Caki2 (cell line): ENCODE measurements at regions not wholly inside any gene's neighbourhood (a gene's known extent, or its start where the extent isn't known, plus 50 kb on each side); places are given as distances from the start of the nearest gene placed in this dataset.
A peak's percentile ranks its signal among the peaks of the same experiment; 100 is the strongest.
"Not testable (repeated sequence)": the region's sequence is repeated elsewhere in the genome, so short reads cannot be mapped to it uniquely, and the experiment has no call there.

Source experiments
- DNase-seq: peaks from one replicate; pipeline ENCODE4 v3.0.0-alpha.2; 2015; ENCODE audit warnings: low read depth
- in situ Hi-C: cut with HindIII; loops from 2 replicates; pipeline ENCODE4 v1.10.0; 2016; ENCODE audit warnings: low sequenced_read_pairs, low pct_unique_long_range_greater_than_20kb, mixed read lengths

- in situ Hi-C loops = no loop called here
- no peak for DNase-seq
Measured at GRCh38 chr10:36019749-36020148, 377.7 kb upstream of the FZD8 start.

GRCh38 chr10:36018996-36019395 lies 376.9 kb upstream of the FZD8 start:
- in situ Hi-C loops = no loop called here
- DNase-seq = no peak

GRCh38 chr10:36017137-36017536 lies 375.0 kb upstream of the FZD8 start:
- in situ Hi-C loops = no loop called here

GRCh38 chr10:36007369-36007768 lies 365.3 kb upstream of the FZD8 start:
- in situ Hi-C loops = no loop called here
- no peak for DNase-seq

More at GRCh38 chr10:36017137-36017536, 375.0 kb upstream of the FZD8 start:
- no peak for DNase-seq

GRCh38 chr10:36003688-36004087 lies 361.6 kb upstream of the FZD8 start:
- DNase-seq = no peak
- in situ Hi-C loops = no loop called here

GRCh38 chr10:36003031-36003600 lies 361.0 kb upstream of the FZD8 start:
- DNase-seq = no peak
- in situ Hi-C loops = no loop called here

- in situ Hi-C loops = no loop called here
- DNase-seq = no peak
Measured at GRCh38 chr10:36002445-36002844, 360.3 kb upstream of the FZD8 start.

- DNase-seq, in situ Hi-C loops: not testable (repeated sequence)
Measured at GRCh38 chr10:36000754-36001153, 358.7 kb upstream of the FZD8 start.

- in situ Hi-C loops = no loop called here
- no peak for DNase-seq
Measured at GRCh38 chr10:35998026-35998425, 355.9 kb upstream of the FZD8 start.

GRCh38 chr10:35995485-35995884 lies 353.4 kb upstream of the FZD8 start:
- no peak for DNase-seq
- in situ Hi-C loops = no loop called here

- no peak for DNase-seq
- in situ Hi-C loops = no loop called here
Measured at GRCh38 chr10:35993591-35994515, 351.8 kb upstream of the FZD8 start.

- peak; percentile 35 for DNase-seq
- in situ Hi-C loops = no loop called here
Measured at GRCh38 chr10:35992107-35992506, 350.0 kb upstream of the FZD8 start.

GRCh38 chr10:35986756-35987502 lies 344.8 kb upstream of the FZD8 start:
- no peak for DNase-seq
- in situ Hi-C loops = no loop called here

GRCh38 chr10:35979116-35979515 lies 337.0 kb upstream of the FZD8 start:
- no peak for DNase-seq
- in situ Hi-C loops = no loop called here

- in situ Hi-C loops, DNase-seq: not testable (repeated sequence)
Measured at GRCh38 chr10:35973912-35974591, 332.0 kb upstream of the FZD8 start.

- in situ Hi-C loops = no loop called here
- DNase-seq = no peak
Measured at GRCh38 chr10:35972275-35972674, 330.2 kb upstream of the FZD8 start.

GRCh38 chr10:35971397-35971796 lies 329.3 kb upstream of the FZD8 start:
- DNase-seq = no peak
- in situ Hi-C loops = no loop called here

GRCh38 chr10:35963685-35964084 lies 321.6 kb upstream of the FZD8 start:
- no peak for DNase-seq
- in situ Hi-C loops = no loop called here

- in situ Hi-C loops = no loop called here
- DNase-seq = no peak
Measured at GRCh38 chr10:35961501-35961900, 319.4 kb upstream of the FZD8 start.
